K562 (cell line): ENCODE measurements at regions not wholly inside any gene's neighbourhood (a gene's known extent, or its start where the extent isn't known, plus 50 kb on each side); places are given as distances from the start of the nearest gene placed in this dataset.

ENCODE experiments used
- CHD4 ChIP-seq: fragments of 200-600 bp; sonication (generic); IDR thresholded peaks from 3 replicates; pipeline ENCODE4 v1.6.1; 2012; ENCODE audit warnings: low read depth, mild to moderate bottlenecking, mixed read lengths, low read length, inconsistent platforms; ENCODE audit not compliant: insufficient read depth, insufficient replicate concordance, poor library complexity, severe bottlenecking
- NR2F6 ChIP-seq: fragments of 450-650 bp; formaldehyde crosslinking; IDR thresholded peaks from 2 replicates; pipeline ENCODE4 v1.4.0; 2020; ENCODE audit warnings: mild to moderate bottlenecking
- PHF21A ChIP-seq: fragments of 450-650 bp; IDR thresholded peaks from 2 replicates; pipeline ENCODE4 v1.6.1; 2017; ENCODE audit warnings: low read depth, borderline replicate concordance
- POLR2A ChIP-seq: fragments of 450-650 bp; conservative IDR thresholded peaks from 2 replicates; pipeline ENCODE4 v1.6.1; 2016
- TF ChIP-seq, protein P1 (sequence below), 3 experiments: IDR thresholded peaks in 2 of 3; conservative IDR thresholded peaks in 1 of 3; 2 replicates each; pipeline ENCODE4 v1.5.1; 2011 to 2012; ENCODE audit warnings: low read length in 3 of 3, mild to moderate bottlenecking in 3 of 3, control low read depth in 2 of 3, improper control_type of control experiment in 1 of 3, inconsistent platforms in 1 of 3, low read depth in 1 of 3, mixed read lengths in 1 of 3, moderate library complexity in 1 of 3; ENCODE audit not compliant: insufficient read depth in 2 of 3
- TF ChIP-seq, protein P2 (sequence below): fragments of 450-650 bp; IDR thresholded peaks from 2 replicates; pipeline ENCODE4 v1.6.1; 2016; ENCODE audit warnings: low read depth, mild to moderate bottlenecking, moderate library complexity

DNA sequence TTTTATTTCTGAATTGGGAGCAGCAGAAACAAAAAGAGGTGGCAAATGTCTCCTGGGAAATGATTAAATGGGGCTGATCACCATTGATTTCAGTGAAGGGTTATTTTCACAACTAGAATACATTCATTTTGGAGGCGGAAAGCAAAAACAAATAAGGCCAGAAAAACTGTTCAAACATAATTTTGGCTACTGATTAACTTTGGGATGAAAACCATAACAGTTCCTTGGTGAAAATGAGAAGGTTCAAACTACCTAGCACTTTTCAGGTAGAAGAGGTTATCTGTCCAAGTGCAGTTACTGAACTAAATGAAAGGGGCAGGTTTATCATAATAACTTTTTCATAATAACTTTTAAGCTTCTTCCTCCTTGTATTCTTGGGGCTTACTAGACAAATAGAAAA lies 718.5 kb downstream of the CDH11 start:
- TF ChIP-seq POLR2A (no peak), PHF21A (no peak), CHD4 (no peak), NR2F6 (CRISPR knock-in tag) (no peak)
- TF ChIP-seq, protein P1, sequence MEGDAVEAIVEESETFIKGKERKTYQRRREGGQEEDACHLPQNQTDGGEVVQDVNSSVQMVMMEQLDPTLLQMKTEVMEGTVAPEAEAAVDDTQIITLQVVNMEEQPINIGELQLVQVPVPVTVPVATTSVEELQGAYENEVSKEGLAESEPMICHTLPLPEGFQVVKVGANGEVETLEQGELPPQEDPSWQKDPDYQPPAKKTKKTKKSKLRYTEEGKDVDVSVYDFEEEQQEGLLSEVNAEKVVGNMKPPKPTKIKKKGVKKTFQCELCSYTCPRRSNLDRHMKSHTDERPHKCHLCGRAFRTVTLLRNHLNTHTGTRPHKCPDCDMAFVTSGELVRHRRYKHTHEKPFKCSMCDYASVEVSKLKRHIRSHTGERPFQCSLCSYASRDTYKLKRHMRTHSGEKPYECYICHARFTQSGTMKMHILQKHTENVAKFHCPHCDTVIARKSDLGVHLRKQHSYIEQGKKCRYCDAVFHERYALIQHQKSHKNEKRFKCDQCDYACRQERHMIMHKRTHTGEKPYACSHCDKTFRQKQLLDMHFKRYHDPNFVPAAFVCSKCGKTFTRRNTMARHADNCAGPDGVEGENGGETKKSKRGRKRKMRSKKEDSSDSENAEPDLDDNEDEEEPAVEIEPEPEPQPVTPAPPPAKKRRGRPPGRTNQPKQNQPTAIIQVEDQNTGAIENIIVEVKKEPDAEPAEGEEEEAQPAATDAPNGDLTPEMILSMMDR (IDR thresholded peaks at IDR 0.05 in 2 of 3, conservative IDR thresholded peaks at IDR 0.05 in 1 of 3; ENCODE audit: insufficient read depth in 2 of 3, low read depth in 1 of 3, low read length in 3 of 3): no peak
- TF ChIP-seq, protein P2, sequence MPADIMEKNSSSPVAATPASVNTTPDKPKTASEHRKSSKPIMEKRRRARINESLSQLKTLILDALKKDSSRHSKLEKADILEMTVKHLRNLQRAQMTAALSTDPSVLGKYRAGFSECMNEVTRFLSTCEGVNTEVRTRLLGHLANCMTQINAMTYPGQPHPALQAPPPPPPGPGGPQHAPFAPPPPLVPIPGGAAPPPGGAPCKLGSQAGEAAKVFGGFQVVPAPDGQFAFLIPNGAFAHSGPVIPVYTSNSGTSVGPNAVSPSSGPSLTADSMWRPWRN: no peak
